GM18517 (cell line): ENCODE measurements at regions not wholly inside any gene's neighbourhood (a gene's known extent, or its start where the extent isn't known, plus 50 kb on each side); places are given as distances from the start of the nearest gene placed in this dataset.
"Not testable (repeated sequence)": the region's sequence is repeated elsewhere in the genome, so short reads cannot be mapped to it uniquely, and the experiment has no call there.

Source experiments
- ATAC-seq: cut with Tn5 transposase; IDR thresholded peaks from one replicate; pipeline ENCODE4 v1.9.1; 2021; ENCODE audit warnings: mild to moderate bottlenecking, moderate library complexity; ENCODE audit not compliant: unreplicated experiment

- ATAC-seq = no peak
Measured at GRCh38 chr14:84068288-84068687, 1461.7 kb upstream of the FLRT2 start.

GRCh38 chr14:84071061-84071460 lies 1458.9 kb upstream of the FLRT2 start:
- ATAC-seq = no peak

GRCh38 chr14:84074626-84075025 lies 1455.3 kb upstream of the FLRT2 start:
- ATAC-seq = no peak

- no peak for ATAC-seq
Measured at GRCh38 chr14:84080944-84081343, 1449.0 kb upstream of the FLRT2 start.

GRCh38 chr14:84084056-84084630 lies 1445.8 kb upstream of the FLRT2 start:
- no peak for ATAC-seq

- no peak for ATAC-seq
Measured at GRCh38 chr14:84085493-84085892, 1444.5 kb upstream of the FLRT2 start.

GRCh38 chr14:84086714-84087113 lies 1443.2 kb upstream of the FLRT2 start:
- ATAC-seq = no peak

GRCh38 chr14:84087986-84088531 lies 1441.9 kb upstream of the FLRT2 start:
- ATAC-seq = no peak

- ATAC-seq = no peak
Measured at GRCh38 chr14:84090837-84091236, 1439.1 kb upstream of the FLRT2 start.

GRCh38 chr14:84095681-84096080 lies 1434.3 kb upstream of the FLRT2 start:
- ATAC-seq = no peak

GRCh38 chr14:84098261-84098660 lies 1431.7 kb upstream of the FLRT2 start:
- ATAC-seq = no peak

GRCh38 chr14:84099560-84099959 lies 1430.4 kb upstream of the FLRT2 start:
- not testable (repeated sequence) for ATAC-seq

- ATAC-seq = no peak
Measured at GRCh38 chr14:84107835-84108343, 1422.1 kb upstream of the FLRT2 start.

- no peak for ATAC-seq
Measured at GRCh38 chr14:84108746-84109457, 1421.0 kb upstream of the FLRT2 start.

- ATAC-seq = no peak
Measured at GRCh38 chr14:84112589-84112988, 1417.4 kb upstream of the FLRT2 start.

GRCh38 chr14:84125676-84126075 lies 1404.3 kb upstream of the FLRT2 start:
- ATAC-seq = no peak

GRCh38 chr14:84127495-84127894 lies 1402.4 kb upstream of the FLRT2 start:
- no peak for ATAC-seq

- ATAC-seq = no peak
Measured at GRCh38 chr14:84128050-84128449, 1401.9 kb upstream of the FLRT2 start.

GRCh38 chr14:84129007-84129406 lies 1400.9 kb upstream of the FLRT2 start:
- ATAC-seq = no peak

GRCh38 chr14:84129941-84130340 lies 1400.0 kb upstream of the FLRT2 start:
- no peak for ATAC-seq

- ATAC-seq = no peak
Measured at GRCh38 chr14:84131924-84132323, 1398.0 kb upstream of the FLRT2 start.

GRCh38 chr14:84144166-84144565 lies 1385.8 kb upstream of the FLRT2 start:
- ATAC-seq = no peak
